SK-N-SH (cell line): ENCODE measurements at regions not wholly inside any gene's neighbourhood (a gene's known extent, or its start where the extent isn't known, plus 50 kb on each side); places are given as distances from the start of the nearest gene placed in this dataset.

Experiments used
- CTCF ChIA-PET: fragments of 300-600, 350-600 bp; formaldehyde crosslinking; extraction: SDS; loops from one replicate; lab custom pipeline; 2021; lab: Yijun Ruan, JAX
- POLR2A ChIA-PET: fragments of 350-600 bp; sonication (Branson Sonifier 250); formaldehyde crosslinking; extraction: SDS; loops from one replicate; lab custom pipeline; 2020; ENCODE audit warnings: antibody characterized with exemption, inconsistent platforms; lab: Yijun Ruan, JAX
- DNase-seq: peaks from one replicate; pipeline ENCODE4 v3.0.0; 2012
- H2AFZ ChIP-seq: fragments of 200-600 bp; sonication (generic); 2 replicates; pipeline ENCODE4 v1.8.1; 2016; ENCODE audit warnings: antibody characterized with exemption, mild to moderate bottlenecking, low read depth
- H3F3A ChIP-seq: fragments of 200-600 bp; sonication (generic); replicated peaks from 2 replicates; pipeline ENCODE3; 2016; ENCODE audit warnings: antibody characterized with exemption, mild to moderate bottlenecking; ENCODE audit not compliant: insufficient read depth
- H3K27ac ChIP-seq, 2 experiments: fragments of 200-500 bp in 1 of 2; fragments of 200-600 bp in 1 of 2; sonication (Bioruptor generic) in 1 of 2; sonication (generic), shearing (Covaris generic) in 1 of 2; 2 replicates each; pipeline versions ENCODE4 v1.5.1 to v1.6.1; 2014 to 2016; ENCODE audit warnings: low read depth in 2 of 2, inconsistent platforms in 1 of 2, low read length in 1 of 2, mild to moderate bottlenecking in 1 of 2, mixed read lengths in 1 of 2
- H3K27me3 ChIP-seq: fragments of 200-600 bp; sonication (generic), shearing (Covaris generic); 2 replicates; pipeline ENCODE4 v1.6.1; 2016; ENCODE audit warnings: mixed run types; ENCODE audit not compliant: insufficient read depth
- H3K36me3 ChIP-seq, 2 experiments: fragments of 200-500 bp in 1 of 2; fragments of 200-600 bp in 1 of 2; sonication (Bioruptor generic) in 1 of 2; sonication (generic) in 1 of 2; replicated peaks in 1 of 2; 2 replicates each; pipeline versions ENCODE3 to v1.5.1; 2014 to 2016; ENCODE audit warnings: low read length in 1 of 2, mild to moderate bottlenecking in 1 of 2; ENCODE audit not compliant: insufficient read depth in 2 of 2, control insufficient read depth in 1 of 2
- H3K4me1 ChIP-seq, 2 experiments: fragments of 200-500 bp in 1 of 2; fragments of 200-600 bp in 1 of 2; sonication (Bioruptor generic) in 1 of 2; sonication (generic), shearing (Covaris generic) in 1 of 2; 2 replicates each; pipeline versions ENCODE4 v1.5.1 to v1.6.1; 2014 to 2016; ENCODE audit warnings: low read depth in 1 of 2, low read length in 1 of 2, mixed run types in 1 of 2; ENCODE audit not compliant: insufficient read depth in 2 of 2, control insufficient read depth in 1 of 2
- H3K4me2 ChIP-seq: fragments of 200-600 bp; sonication (generic), shearing (Covaris generic); 2 replicates; pipeline ENCODE4 v1.6.1; 2017; ENCODE audit warnings: mixed run types
- H3K4me3 ChIP-seq, 2 experiments: fragments of 200-500 bp in 1 of 2; fragments of 200-600 bp in 1 of 2; sonication (Bioruptor generic) in 1 of 2; sonication (generic), shearing (Covaris generic) in 1 of 2; 2 replicates each; pipeline versions ENCODE4 v1.5.1 to v1.8.1; 2014 to 2016; ENCODE audit warnings: low read depth in 2 of 2, inconsistent platforms in 1 of 2, low read length in 1 of 2, mild to moderate bottlenecking in 1 of 2, mixed read lengths in 1 of 2, moderate library complexity in 1 of 2
- H3K79me2 ChIP-seq: fragments of 200-600 bp; sonication (generic); 2 replicates; pipeline ENCODE4 v1.8.1; 2017; ENCODE audit warnings: mild to moderate bottlenecking; ENCODE audit not compliant: insufficient read depth
- H3K9ac ChIP-seq: fragments of 200-600 bp; sonication (generic); 2 replicates; pipeline ENCODE4 v1.6.1; 2017; ENCODE audit warnings: mixed run types
- H3K9me2 ChIP-seq: fragments of 200-600 bp; sonication (generic); 2 replicates; pipeline ENCODE4 v1.6.1; 2017; ENCODE audit warnings: mixed run types
- H3K9me3 ChIP-seq: fragments of 200-600 bp; sonication (generic); 2 replicates; pipeline ENCODE4 v1.6.1; 2017; ENCODE audit warnings: mixed run types, mild to moderate bottlenecking, moderate library complexity
- H4K20me1 ChIP-seq: fragments of 200-600 bp; sonication (generic); 2 replicates; pipeline ENCODE4 v1.6.1; 2017; ENCODE audit warnings: mild to moderate bottlenecking, mixed run types; ENCODE audit not compliant: insufficient read depth
- CHD2 ChIP-seq: fragments of 150-350 bp; IDR thresholded peaks from 2 replicates; pipeline ENCODE4 v1.6.1; 2018; ENCODE audit warnings: low read length; ENCODE audit not compliant: partially characterized antibody
- ELF1 ChIP-seq: IDR thresholded peaks from 2 replicates; pipeline ENCODE4 v1.4.0; 2012
- FOSL2 ChIP-seq: IDR thresholded peaks from 2 replicates; pipeline ENCODE4 v1.4.0; 2012; ENCODE audit warnings: low read depth, mild to moderate bottlenecking, moderate library complexity, borderline replicate concordance
- FOXJ3 ChIP-seq: sonication (generic); formaldehyde crosslinking; IDR thresholded peaks from 2 replicates; pipeline ENCODE4 v1.5.1; 2020; ENCODE audit warnings: mild to moderate bottlenecking, missing genetic modification reagents
- FOXM1 ChIP-seq: IDR thresholded peaks from 2 replicates; pipeline ENCODE4 v1.4.0; 2012; ENCODE audit warnings: low read depth, mild to moderate bottlenecking
- GABPA ChIP-seq: IDR thresholded peaks from 2 replicates; pipeline ENCODE4 v1.4.0; 2012; ENCODE audit warnings: low read depth, mild to moderate bottlenecking
- JUND ChIP-seq: IDR thresholded peaks from 2 replicates; pipeline ENCODE4 v1.4.0; 2012
- MAX ChIP-seq: IDR thresholded peaks from 2 replicates; pipeline ENCODE4 v1.4.0; 2012; ENCODE audit warnings: low read depth
- MEF2A ChIP-seq: IDR thresholded peaks from 2 replicates; pipeline ENCODE4 v1.4.0; 2012; ENCODE audit warnings: low read depth, borderline replicate concordance
- MXI1 ChIP-seq: IDR thresholded peaks from 2 replicates; pipeline ENCODE4 v1.6.1; 2012; ENCODE audit warnings: mild to moderate bottlenecking, low read depth, low read length, improper control_type of control experiment
- NFIC ChIP-seq: IDR thresholded peaks from 2 replicates; pipeline ENCODE4 v1.4.0; 2012; ENCODE audit warnings: borderline replicate concordance
- NRF1 ChIP-seq: IDR thresholded peaks from 2 replicates; pipeline ENCODE4 v1.6.1; 2012; ENCODE audit warnings: low read depth, mild to moderate bottlenecking, low read length
- POLR2AphosphoS5 ChIP-seq: IDR thresholded peaks from 2 replicates; pipeline ENCODE4 v1.6.1; 2012; ENCODE audit warnings: low read depth, low read length
- RAD21 ChIP-seq: IDR thresholded peaks from 2 replicates; pipeline ENCODE4 v1.6.1; 2012; ENCODE audit warnings: mild to moderate bottlenecking, low read length
- RCOR1 ChIP-seq: fragments of 150-350 bp; IDR thresholded peaks from 2 replicates; pipeline ENCODE4 v1.6.1; 2017; ENCODE audit warnings: antibody characterized with exemption, low read length
- REST ChIP-seq: IDR thresholded peaks from 2 replicates; pipeline ENCODE4 v1.6.1; 2012; ENCODE audit warnings: mild to moderate bottlenecking, low read depth, low read length, moderate library complexity
- RFX5 ChIP-seq: IDR thresholded peaks from 2 replicates; pipeline ENCODE4 v1.6.1; 2012; ENCODE audit warnings: mild to moderate bottlenecking, improper control_type of control experiment, low read length
- RXRA ChIP-seq: IDR thresholded peaks from 2 replicates; pipeline ENCODE4 v1.4.0; 2012; ENCODE audit warnings: low read depth, mild to moderate bottlenecking, borderline replicate concordance
- SIN3A ChIP-seq: IDR thresholded peaks from 2 replicates; pipeline ENCODE4 v1.6.1; 2012; ENCODE audit warnings: low read depth, mild to moderate bottlenecking, low read length, moderate library complexity, borderline replicate concordance
- SMC3 ChIP-seq: IDR thresholded peaks from 2 replicates; pipeline ENCODE4 v1.6.1; 2012; ENCODE audit warnings: low read depth, low read length, improper control_type of control experiment
- TAF1 ChIP-seq: IDR thresholded peaks from 2 replicates; pipeline ENCODE4 v1.6.1; 2012; ENCODE audit warnings: low read depth, mild to moderate bottlenecking, low read length, moderate library complexity, borderline replicate concordance
- TCF12 ChIP-seq: IDR thresholded peaks from 2 replicates; pipeline ENCODE4 v1.4.0; 2012
- WGBS: methylation state at CpG from one replicate; pipeline ENCODE4 v1.1.6; 2017; ENCODE audit warnings: low lambda C conversion rate; 5-methylcytosine and 5-hydroxymethylcytosine counted together
- TF ChIP-seq, protein P1 (sequence below): fragments of 150-350 bp; IDR thresholded peaks from 2 replicates; pipeline ENCODE4 v1.6.1; 2016; ENCODE audit warnings: mild to moderate bottlenecking, low read depth, low read length
- TF ChIP-seq, protein P2 (sequence below): IDR thresholded peaks from 2 replicates; pipeline ENCODE4 v1.4.0; 2012; ENCODE audit warnings: low read depth, borderline replicate concordance

- CTCF ChIA-PET: interaction anchor here (0.7 kb wide), 1 partner anchor 285 kb away, joined by 3 read pairs; no protein-coding TSS in a partner anchor
- Histone ChIP-seq H3K9ac (no peak overlapping the region), H3F3A (no peaks in the 10 kb centered on the region), H3K4me1 (no peaks in the 10 kb centered on the region), H3K27ac (no peak overlapping the region), H3K4me3 (no peak overlapping the region), H3K9me3 (no peaks in the 10 kb centered on the region), H3K9me2 (no peaks in the 10 kb centered on the region), H3K79me2 (no peaks in the 10 kb centered on the region), H2AFZ (no peak overlapping the region), H3K36me3 (no peaks in the 10 kb centered on the region), H4K20me1 (no peaks in the 10 kb centered on the region), H3K27me3 (no peaks in the 10 kb centered on the region), H3K4me2 (no peak overlapping the region)
- no peak for DNase-seq
- TF ChIP-seq ELF1: no peak
- TF ChIP-seq TAF1: no peak
- TF ChIP-seq POLR2AphosphoS5: no peak
- no peak for TF ChIP-seq FOSL2
- TF ChIP-seq FOXM1: no peak
- TF ChIP-seq MXI1: no peak
- TF ChIP-seq TCF12: no peak
- no peak for TF ChIP-seq FOXJ3 (CRISPR knock-in tag)
- TF ChIP-seq NRF1: no peak
- no peak for TF ChIP-seq GABPA
- no peak for TF ChIP-seq RXRA
- no peak for TF ChIP-seq MAX
- TF ChIP-seq, protein P1, sequence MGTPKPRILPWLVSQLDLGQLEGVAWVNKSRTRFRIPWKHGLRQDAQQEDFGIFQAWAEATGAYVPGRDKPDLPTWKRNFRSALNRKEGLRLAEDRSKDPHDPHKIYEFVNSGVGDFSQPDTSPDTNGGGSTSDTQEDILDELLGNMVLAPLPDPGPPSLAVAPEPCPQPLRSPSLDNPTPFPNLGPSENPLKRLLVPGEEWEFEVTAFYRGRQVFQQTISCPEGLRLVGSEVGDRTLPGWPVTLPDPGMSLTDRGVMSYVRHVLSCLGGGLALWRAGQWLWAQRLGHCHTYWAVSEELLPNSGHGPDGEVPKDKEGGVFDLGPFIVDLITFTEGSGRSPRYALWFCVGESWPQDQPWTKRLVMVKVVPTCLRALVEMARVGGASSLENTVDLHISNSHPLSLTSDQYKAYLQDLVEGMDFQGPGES: no peak
- WGBS: 4% methylated on average over 3 of the region's 3 CpGs
- POLR2A ChIA-PET: no interaction called here
Measured at GRCh38 chr4:129788486-129788885, 692.5 kb downstream of the C4orf33 start.

- Histone ChIP-seq H3K9ac (no peak overlapping the region), H2AFZ (peak overlapping the region; percentile 17; the same call in 1 of the 2 replicates), H3K4me3 (no peak overlapping the region), H3K9me2 (no peaks in the 10 kb centered on the region), H3K27me3 (no peaks in the 10 kb centered on the region), H3K4me2 (no peak overlapping the region), H3K4me1 (no peaks in the 10 kb centered on the region), H3K9me3 (no peaks in the 10 kb centered on the region), H3K36me3 (no peaks in the 10 kb centered on the region), H3K79me2 (no peaks in the 10 kb centered on the region), H4K20me1 (no peaks in the 10 kb centered on the region), H3K27ac (no peak overlapping the region), H3F3A (no peaks in the 10 kb centered on the region)
- no peak for DNase-seq
- POLR2A ChIA-PET: no interaction called here
- WGBS: 19% methylated on average over 5 of the region's 5 CpGs
- TF ChIP-seq RCOR1 (no peak), GABPA (no peak), FOXM1 (no peak), RXRA (no peak), RFX5 (no peak), RAD21 (no peak), TAF1 (no peak), CHD2 (no peak), MXI1 (no peak), SIN3A (no peak), FOXJ3 (CRISPR knock-in tag) (no peak), NFIC (no peak), JUND (no peak), MEF2A (no peak), SMC3 (no peak), REST (no peak)
- TF ChIP-seq, protein P2, sequence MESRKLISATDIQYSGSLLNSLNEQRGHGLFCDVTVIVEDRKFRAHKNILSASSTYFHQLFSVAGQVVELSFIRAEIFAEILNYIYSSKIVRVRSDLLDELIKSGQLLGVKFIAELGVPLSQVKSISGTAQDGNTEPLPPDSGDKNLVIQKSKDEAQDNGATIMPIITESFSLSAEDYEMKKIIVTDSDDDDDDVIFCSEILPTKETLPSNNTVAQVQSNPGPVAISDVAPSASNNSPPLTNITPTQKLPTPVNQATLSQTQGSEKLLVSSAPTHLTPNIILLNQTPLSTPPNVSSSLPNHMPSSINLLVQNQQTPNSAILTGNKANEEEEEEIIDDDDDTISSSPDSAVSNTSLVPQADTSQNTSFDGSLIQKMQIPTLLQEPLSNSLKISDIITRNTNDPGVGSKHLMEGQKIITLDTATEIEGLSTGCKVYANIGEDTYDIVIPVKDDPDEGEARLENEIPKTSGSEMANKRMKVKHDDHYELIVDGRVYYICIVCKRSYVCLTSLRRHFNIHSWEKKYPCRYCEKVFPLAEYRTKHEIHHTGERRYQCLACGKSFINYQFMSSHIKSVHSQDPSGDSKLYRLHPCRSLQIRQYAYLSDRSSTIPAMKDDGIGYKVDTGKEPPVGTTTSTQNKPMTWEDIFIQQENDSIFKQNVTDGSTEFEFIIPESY: no peak
- CTCF ChIA-PET: no interaction called here
Measured at GRCh38 chr4:129804461-129804981, 708.6 kb downstream of the C4orf33 start.
